A673 (cell line): ENCODE measurements at regions not wholly inside any gene's neighbourhood (a gene's known extent, or its start where the extent isn't known, plus 50 kb on each side); places are given as distances from the start of the nearest gene placed in this dataset.
"Not testable (repeated sequence)": the region's sequence is repeated elsewhere in the genome, so short reads cannot be mapped to it uniquely, and the experiment has no call there.

Experiments used
- BruUV-seq: library from RNA; stranded (reverse); fragments of 400-500 nt; replicated peaks from 2 replicates; lab custom pipeline; 2021; lab: Mats Ljungman, UMichigan
- CTCF ChIA-PET: fragments of 300-600 bp; sonication (Branson Sonifier 250); formaldehyde crosslinking; loops from one replicate; lab custom pipeline; 2022; ENCODE audit warnings: antibody characterized with exemption; lab: Charles Lee
- POLR2A ChIA-PET: fragments of 300-600 bp; sonication (Branson Sonifier 250); formaldehyde crosslinking; loops from one replicate; lab custom pipeline; 2022; ENCODE audit warnings: antibody characterized with exemption; ENCODE audit not compliant: low non-redundant PET; lab: Charles Lee
- DNase-seq: peaks from one replicate; pipeline ENCODE4 v3.0.0-alpha.2; 2015; ENCODE audit warnings: low spot score
- H3K27ac ChIP-seq: fragments of 200-600 bp; sonication (generic); 2 replicates; pipeline ENCODE4 v1.5.1; 2016; ENCODE audit warnings: mixed run types, low read depth, mild to moderate bottlenecking, mixed read lengths, antibody characterized with exemption, low read length; ENCODE audit not compliant: poor library complexity, severe bottlenecking
- H3K27me3 ChIP-seq: fragments of 200-600 bp; sonication (generic); replicated peaks from 2 replicates; pipeline ENCODE4 v1.6.1; 2017; ENCODE audit warnings: mixed run types, low read depth, mild to moderate bottlenecking, mixed read lengths, antibody characterized with exemption, low read length; ENCODE audit not compliant: insufficient read depth, poor library complexity
- H3K36me3 ChIP-seq: fragments of 200-600 bp; sonication (generic); 2 replicates; pipeline ENCODE4 v1.6.1; 2016; ENCODE audit warnings: mixed run types, mild to moderate bottlenecking, mixed read lengths, antibody characterized with exemption, low read length; ENCODE audit not compliant: insufficient read depth, poor library complexity, severe bottlenecking
- H3K4me1 ChIP-seq: fragments of 200-600 bp; sonication (generic); 2 replicates; pipeline ENCODE4 v1.6.1; 2017; ENCODE audit warnings: mixed run types, mild to moderate bottlenecking, mixed read lengths, antibody characterized with exemption, low read length; ENCODE audit not compliant: insufficient read depth, poor library complexity, severe bottlenecking
- H3K4me3 ChIP-seq: fragments of 200-600 bp; sonication (generic); 2 replicates; pipeline ENCODE4 v1.5.1; 2016; ENCODE audit warnings: low read depth, mixed run types, mild to moderate bottlenecking, mixed read lengths, low read length; ENCODE audit not compliant: poor library complexity, severe bottlenecking
- H3K9me3 ChIP-seq: fragments of 200-600 bp; sonication (generic); 2 replicates; pipeline ENCODE4 v1.6.1; 2016; ENCODE audit warnings: mixed run types, low read depth, mild to moderate bottlenecking, mixed read lengths, antibody characterized with exemption, low read length; ENCODE audit not compliant: poor library complexity, severe bottlenecking
- EZH2 ChIP-seq: fragments of 200-600 bp; sonication (generic); IDR thresholded peaks from 2 replicates; pipeline ENCODE4 v1.6.1; 2017; ENCODE audit warnings: borderline replicate concordance, low read depth, mild to moderate bottlenecking, mixed read lengths, antibody characterized with exemption, low read length; ENCODE audit not compliant: poor library complexity, severe bottlenecking
- intact Hi-C: fragments of 100-400 bp; cut with micrococcal nuclease; formaldehyde crosslinking; loops from one replicate; pipeline ENCODE4 v1.10.0; 2022; ENCODE audit not compliant: unreplicated experiment
- TF ChIP-seq, protein P1 (sequence below): fragments of 300-800, 200-600 bp; sonication (generic); conservative IDR thresholded peaks from 2 replicates; pipeline ENCODE4 v1.5.1; 2017; ENCODE audit warnings: low read depth, mild to moderate bottlenecking, antibody characterized with exemption, low read length, moderate library complexity, mixed read lengths

GRCh38 chrX:122220644-122221373, 963.3 kb upstream of the GRIA3 start:
- H3K27ac ChIP-seq: no peak overlapping the region
- TF ChIP-seq, protein P1, sequence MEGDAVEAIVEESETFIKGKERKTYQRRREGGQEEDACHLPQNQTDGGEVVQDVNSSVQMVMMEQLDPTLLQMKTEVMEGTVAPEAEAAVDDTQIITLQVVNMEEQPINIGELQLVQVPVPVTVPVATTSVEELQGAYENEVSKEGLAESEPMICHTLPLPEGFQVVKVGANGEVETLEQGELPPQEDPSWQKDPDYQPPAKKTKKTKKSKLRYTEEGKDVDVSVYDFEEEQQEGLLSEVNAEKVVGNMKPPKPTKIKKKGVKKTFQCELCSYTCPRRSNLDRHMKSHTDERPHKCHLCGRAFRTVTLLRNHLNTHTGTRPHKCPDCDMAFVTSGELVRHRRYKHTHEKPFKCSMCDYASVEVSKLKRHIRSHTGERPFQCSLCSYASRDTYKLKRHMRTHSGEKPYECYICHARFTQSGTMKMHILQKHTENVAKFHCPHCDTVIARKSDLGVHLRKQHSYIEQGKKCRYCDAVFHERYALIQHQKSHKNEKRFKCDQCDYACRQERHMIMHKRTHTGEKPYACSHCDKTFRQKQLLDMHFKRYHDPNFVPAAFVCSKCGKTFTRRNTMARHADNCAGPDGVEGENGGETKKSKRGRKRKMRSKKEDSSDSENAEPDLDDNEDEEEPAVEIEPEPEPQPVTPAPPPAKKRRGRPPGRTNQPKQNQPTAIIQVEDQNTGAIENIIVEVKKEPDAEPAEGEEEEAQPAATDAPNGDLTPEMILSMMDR: no peak
- TF ChIP-seq EZH2: no peak
- intact Hi-C loops: no loop called here
- H3K9me3 ChIP-seq: no peaks in the 10 kb centered on the region
- DNase-seq: no peak
- BruUV-seq: no TSS peak
- H3K4me1 ChIP-seq: no peaks in the 10 kb centered on the region
- ChIA-PET POLR2A (no interaction called here), CTCF (no interaction called here)
- no peaks in the 10 kb centered on the region for H3K27me3 ChIP-seq
- H3K36me3 ChIP-seq: no peaks in the 10 kb centered on the region
- H3K4me3 ChIP-seq: no peak overlapping the region

DNA sequence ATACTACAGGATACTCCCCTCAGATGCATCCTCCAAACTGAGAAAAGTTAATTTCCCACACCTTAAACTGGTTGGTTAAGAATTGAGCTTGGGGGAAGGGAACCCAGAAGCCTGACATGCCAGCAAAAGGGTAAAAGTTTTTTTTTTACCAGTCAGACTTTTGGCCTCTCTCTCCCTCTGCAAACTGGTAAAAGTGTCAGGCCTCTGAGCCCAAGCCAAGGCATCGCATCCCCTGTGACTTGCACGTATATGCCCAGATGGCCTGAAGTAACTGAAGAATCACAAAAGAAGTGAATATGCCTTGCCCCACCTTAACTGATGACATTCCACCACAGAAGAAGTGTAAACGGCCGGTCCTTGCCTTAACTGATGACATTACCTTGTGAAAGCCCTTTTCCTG, 962.3 kb upstream of the GRIA3 start:
- H3K27me3 ChIP-seq, H3K36me3 ChIP-seq, H3K27ac ChIP-seq, CTCF ChIA-PET, DNase-seq, H3K9me3 ChIP-seq, BruUV-seq, H3K4me3 ChIP-seq, POLR2A ChIA-PET, intact Hi-C loops, H3K4me1 ChIP-seq: not testable (repeated sequence)

DNA sequence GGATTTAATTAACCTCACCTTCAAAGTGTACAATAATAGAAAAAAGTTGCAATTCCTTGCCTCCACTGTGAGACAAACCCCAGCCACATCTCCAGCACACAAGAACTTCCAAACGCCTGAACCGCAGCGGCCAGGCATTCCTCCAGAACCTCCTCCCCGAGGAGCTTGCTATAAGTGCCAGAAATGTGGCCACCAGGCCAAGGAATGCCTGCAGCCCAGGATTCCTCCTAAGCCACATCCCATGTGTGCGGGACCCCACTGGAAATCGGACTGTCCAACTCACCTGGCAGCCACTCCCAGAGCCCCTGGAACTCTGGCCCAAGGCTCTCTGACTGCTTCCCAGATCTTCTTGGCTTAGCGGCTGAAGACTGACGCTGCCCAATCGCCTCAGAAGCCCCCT, 959.9 kb upstream of the GRIA3 start:
- POLR2A ChIA-PET, CTCF ChIA-PET, H3K4me3 ChIP-seq, H3K36me3 ChIP-seq, H3K4me1 ChIP-seq, DNase-seq, H3K27me3 ChIP-seq, BruUV-seq, H3K27ac ChIP-seq, H3K9me3 ChIP-seq, intact Hi-C loops: not testable (repeated sequence)

DNA sequence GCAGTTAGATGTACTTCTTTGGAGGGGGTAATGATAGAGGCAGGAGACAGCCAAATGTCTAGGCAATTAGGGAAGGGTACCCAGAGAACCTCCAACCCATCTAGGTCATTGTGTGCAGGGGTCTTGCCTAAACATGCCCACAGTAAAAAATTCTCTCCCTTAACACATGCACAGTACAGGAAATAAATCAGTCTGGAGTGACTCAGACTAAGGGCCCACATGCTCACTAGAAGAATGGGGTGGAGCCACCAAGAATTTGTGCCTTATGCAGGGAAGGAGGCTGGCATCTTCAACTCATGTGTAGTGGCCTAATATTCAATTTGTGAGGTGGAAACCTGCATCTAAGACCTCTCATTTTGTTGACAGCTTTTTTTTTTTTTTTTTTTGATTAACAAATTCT, 945.3 kb upstream of the GRIA3 start:
- TF ChIP-seq, protein P1: no peak
- no peak for TF ChIP-seq EZH2
- Histone ChIP-seq H3K36me3 (no peaks in the 10 kb centered on the region), H3K27ac (no peak overlapping the region), H3K27me3 (no peaks in the 10 kb centered on the region), H3K9me3 (no peaks in the 10 kb centered on the region), H3K4me3 (no peak overlapping the region), H3K4me1 (no peaks in the 10 kb centered on the region)
- ChIA-PET POLR2A (no interaction called here), CTCF (no interaction called here)
- intact Hi-C loops: no loop called here
- no peak for DNase-seq
- no TSS peak for BruUV-seq
